Neuronal stem cell (in vitro differentiated cells): ENCODE measurements at regions not wholly inside any gene's neighbourhood (a gene's known extent, or its start where the extent isn't known, plus 50 kb on each side); places are given as distances from the start of the nearest gene placed in this dataset.

Experiments
- DNase-seq: peaks from one replicate; pipeline ENCODE4 v3.0.0-alpha.2; 2013; ENCODE audit warnings: low spot score
- H2AFZ ChIP-seq: one replicate; pipeline ENCODE4 v1.6.1; 2013; ENCODE audit warnings: mild to moderate bottlenecking, low read length, inconsistent platforms
- H2AK5ac ChIP-seq: 2 replicates; pipeline ENCODE4 v1.6.1; 2013; ENCODE audit warnings: low read depth, mild to moderate bottlenecking, inconsistent platforms, low read length, moderate library complexity, mixed read lengths
- H2BK120ac ChIP-seq: 2 replicates; pipeline ENCODE4 v1.6.1; 2013; ENCODE audit warnings: low read depth, mild to moderate bottlenecking, inconsistent platforms, low read length, moderate library complexity, mixed read lengths
- H2BK12ac ChIP-seq: one replicate; pipeline ENCODE4 v1.6.1; 2013; ENCODE audit warnings: low read length, inconsistent platforms
- H2BK15ac ChIP-seq: 2 replicates; pipeline ENCODE4 v1.6.1; 2013; ENCODE audit warnings: mild to moderate bottlenecking, low read length, inconsistent platforms, mixed read lengths
- H2BK5ac ChIP-seq: one replicate; pipeline ENCODE4 v1.6.1; 2013; ENCODE audit warnings: inconsistent platforms, mild to moderate bottlenecking, low read length, moderate library complexity
- H3K14ac ChIP-seq: one replicate; pipeline ENCODE4 v1.6.1; 2013; ENCODE audit warnings: low read length, inconsistent platforms
- H3K18ac ChIP-seq: 2 replicates; pipeline ENCODE4 v1.6.1; 2013; ENCODE audit warnings: low read length, inconsistent platforms
- H3K23ac ChIP-seq: 2 replicates; pipeline ENCODE4 v1.6.1; 2013; ENCODE audit warnings: low read depth, mild to moderate bottlenecking, mixed read lengths, low read length, inconsistent platforms; ENCODE audit not compliant: poor library complexity
- H3K27ac ChIP-seq: replicated peaks from 3 replicates; pipeline ENCODE4 v1.5.1; 2013; ENCODE audit warnings: low read length, inconsistent platforms
- H3K27me3 ChIP-seq, 3 experiments: 2 replicates each; pipeline ENCODE4 v1.6.1; 2013; ENCODE audit warnings: low read length in 3 of 3, mild to moderate bottlenecking in 2 of 3, inconsistent platforms in 1 of 3, low read depth in 1 of 3, mixed read lengths in 1 of 3, moderate library complexity in 1 of 3; ENCODE audit not compliant: control insufficient read depth in 3 of 3, insufficient read depth in 3 of 3
- H3K36me3 ChIP-seq, 2 donors: replicated peaks in 1 of 2; 2 replicates each; pipeline ENCODE4 v1.6.1; 2013; ENCODE audit warnings: low read length in 2 of 2; ENCODE audit not compliant: control insufficient read depth in 2 of 2, insufficient read depth in 2 of 2
- H3K4ac ChIP-seq: 2 replicates; pipeline ENCODE4 v1.6.1; 2013; ENCODE audit warnings: inconsistent platforms, mild to moderate bottlenecking, low read length, moderate library complexity
- H3K4me1 ChIP-seq, 2 donors: 1 replicate in 1 of 2; 2 replicates in 1 of 2; pipeline ENCODE4 v1.6.1; 2013; ENCODE audit warnings: low read length in 2 of 2, low read depth in 1 of 2; ENCODE audit not compliant: control insufficient read depth in 2 of 2, insufficient read depth in 1 of 2
- H3K4me2 ChIP-seq: one replicate; pipeline ENCODE4 v1.6.1; 2013; ENCODE audit warnings: mild to moderate bottlenecking, low read length, inconsistent platforms; ENCODE audit not compliant: insufficient read depth, poor library complexity, severe bottlenecking
- H3K4me3 ChIP-seq, 2 donors: 2 replicates each; pipeline ENCODE4 v1.5.1; 2013; ENCODE audit warnings: low read length in 2 of 2, mild to moderate bottlenecking in 2 of 2, inconsistent platforms in 1 of 2, moderate library complexity in 1 of 2
- H3K79me1 ChIP-seq: one replicate; pipeline ENCODE4 v1.6.1; 2013; ENCODE audit warnings: low read depth, mild to moderate bottlenecking, inconsistent platforms, low read length, moderate library complexity
- H3K9ac ChIP-seq: one replicate; pipeline ENCODE4 v1.6.1; 2013; ENCODE audit warnings: mild to moderate bottlenecking, low read depth, low read length, inconsistent platforms; ENCODE audit not compliant: poor library complexity
- H3K9me3 ChIP-seq, 2 donors: replicated peaks in 1 of 2; 2 replicates each; pipeline versions ENCODE3 to v1.6.1; 2013; ENCODE audit warnings: low read length in 2 of 2, mild to moderate bottlenecking in 2 of 2, inconsistent platforms in 1 of 2, low read depth in 1 of 2, mixed read lengths in 1 of 2, moderate library complexity in 1 of 2; ENCODE audit not compliant: control insufficient read depth in 2 of 2, insufficient read depth in 1 of 2
- H4K8ac ChIP-seq: one replicate; pipeline ENCODE4 v1.6.1; 2013; ENCODE audit warnings: low read depth, mild to moderate bottlenecking, inconsistent platforms, low read length, moderate library complexity
- H4K91ac ChIP-seq: one replicate; pipeline ENCODE4 v1.6.1; 2013; ENCODE audit warnings: low read length, low read depth, mild to moderate bottlenecking, inconsistent platforms; ENCODE audit not compliant: poor library complexity
- WGBS, 2 donors: extraction: QIAGEN DNeasy Blood & Tissue Kit; methylation state at CpG; one replicate each; pipeline ENCODE4 v1.1.7; 2013; ENCODE audit warnings: missing lambda C conversion rate in 2 of 2, mixed read lengths in 1 of 2; ENCODE audit not compliant: insufficient read length in 2 of 2, insufficient replicate concordance in 1 of 2; ENCODE audit errors: extremely low coverage in 2 of 2; 5-methylcytosine and 5-hydroxymethylcytosine counted together

DNA sequence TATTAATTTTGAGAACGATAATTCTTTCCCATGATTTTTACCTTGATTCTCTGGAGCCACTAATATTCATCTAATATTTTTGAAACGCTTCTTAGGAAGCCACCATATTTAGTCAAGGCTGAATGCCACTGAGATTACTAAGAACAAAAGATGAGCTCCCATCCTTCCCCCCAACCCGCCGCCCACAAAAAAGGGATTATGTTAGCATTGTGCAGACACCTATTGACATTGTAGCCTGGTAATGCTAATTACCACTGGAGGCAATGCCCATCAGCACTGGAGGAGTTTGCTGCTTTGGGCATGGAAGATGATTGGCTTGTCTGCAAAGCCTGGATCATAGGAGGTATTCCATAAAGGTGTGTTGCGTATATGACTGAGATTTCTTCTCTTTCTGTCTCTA lies 739.1 kb upstream of the WWC1 start:
- no peaks in the 10 kb centered on the region for H3K9me3 ChIP-seq
- no peaks in the 10 kb centered on the region for H3K36me3 ChIP-seq
- H4K8ac ChIP-seq: no peak overlapping the region
- no peaks in the 10 kb centered on the region for H3K27me3 ChIP-seq
- H2BK120ac ChIP-seq: no peak overlapping the region
- no peak overlapping the region for H2BK5ac ChIP-seq
- no peak overlapping the region for H2AK5ac ChIP-seq
- H3K4me3 ChIP-seq: no peak overlapping the region
- no peaks in the 10 kb centered on the region for H3K79me1 ChIP-seq
- no peak overlapping the region for H3K9ac ChIP-seq
- H2BK15ac ChIP-seq: no peak overlapping the region
- no peak overlapping the region for H2BK12ac ChIP-seq
- no peak overlapping the region for H3K4me2 ChIP-seq
- H3K14ac ChIP-seq: no peak overlapping the region
- no peak overlapping the region for H3K4ac ChIP-seq
- peaks cover 24 to 30% of the 10 kb centered on the region in 2 donors for H3K4me1 ChIP-seq
- no CpG with 5 or more reads among the region's 5 CpGs for WGBS, 2 donors
- DNase-seq: no peak
- no peak overlapping the region for H3K23ac ChIP-seq
- H3K27ac ChIP-seq: no peak overlapping the region
- H3K18ac ChIP-seq: no peak overlapping the region
- H4K91ac ChIP-seq: no peak overlapping the region
- H2AFZ ChIP-seq: no peak overlapping the region

- no peak overlapping the region for H3K23ac ChIP-seq
- no peak overlapping the region for H2BK5ac ChIP-seq
- no peak for DNase-seq
- peaks cover 24 to 30% of the 10 kb centered on the region in 2 donors for H3K4me1 ChIP-seq
- H3K27me3 ChIP-seq: no peaks in the 10 kb centered on the region
- no peak overlapping the region for H3K18ac ChIP-seq
- WGBS, 2 donors: no CpG with 5 or more reads among the region's 2 CpGs
- peak overlapping the region; percentile 34 for H2AFZ ChIP-seq
- no peak overlapping the region for H3K9ac ChIP-seq
- H3K79me1 ChIP-seq: no peaks in the 10 kb centered on the region
- H3K27ac ChIP-seq: peak overlapping the region; percentile 28
- no peak overlapping the region for H4K91ac ChIP-seq
- no peak overlapping the region for H3K4me2 ChIP-seq
- no peak overlapping the region for H2AK5ac ChIP-seq
- H2BK12ac ChIP-seq: no peak overlapping the region
- H2BK15ac ChIP-seq: no peak overlapping the region
- no peak overlapping the region for H3K14ac ChIP-seq
- no peak overlapping the region for H2BK120ac ChIP-seq
- peaks cover 0 to 4% of the 10 kb centered on the region in 2 donors for H3K9me3 ChIP-seq
- no peaks in the 10 kb centered on the region for H3K36me3 ChIP-seq
- H3K4me3 ChIP-seq: no peak overlapping the region
- H4K8ac ChIP-seq: no peak overlapping the region
- no peak overlapping the region for H3K4ac ChIP-seq
These were observed 737.9 kb upstream of the WWC1 start for GRCh38 chr5:167553511-167553910.

DNA sequence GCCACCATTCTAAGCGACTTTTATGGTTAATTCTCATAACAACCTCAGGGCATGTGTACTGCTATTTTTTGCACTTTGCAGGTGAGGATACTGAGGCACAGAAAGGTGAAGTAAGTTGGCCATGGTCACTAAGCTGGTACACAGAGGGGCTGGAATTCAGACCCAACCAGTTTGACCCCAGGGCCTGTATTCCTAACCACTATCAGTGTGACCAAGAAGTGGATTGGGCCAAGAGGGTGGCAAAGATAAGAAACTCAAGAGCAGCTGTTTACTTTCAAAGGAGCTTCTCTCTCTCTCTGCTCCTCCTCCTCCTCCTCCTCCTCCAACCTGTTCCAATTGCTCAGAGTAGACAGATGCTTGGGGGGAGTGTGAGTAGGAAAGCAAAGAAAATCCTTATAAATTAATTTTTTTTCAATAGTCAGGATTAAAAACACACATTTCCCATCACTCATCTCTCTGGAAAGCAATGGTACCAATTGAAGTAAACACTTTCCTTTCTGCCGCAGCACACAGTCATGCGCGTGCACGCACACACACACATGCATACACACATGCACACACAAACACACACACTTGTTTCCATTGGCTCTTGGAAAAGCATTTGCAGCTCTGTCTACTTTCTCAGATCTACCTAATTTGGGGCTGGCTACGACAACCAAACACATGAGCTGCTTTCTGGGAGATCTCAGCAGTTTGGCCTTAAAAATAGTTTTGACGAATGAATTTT lies 736.7 kb upstream of the WWC1 start:
- Histone ChIP-seq H4K91ac (no peak overlapping the region), H3K4me1 (peaks cover 22 to 29% of the 10 kb centered on the region in 2 donors), H3K36me3 (no peaks in the 10 kb centered on the region), H3K9me3 (peaks cover 0 to 4% of the 10 kb centered on the region in 2 donors), H2BK15ac (no peak overlapping the region), H3K4ac (no peak overlapping the region), H3K14ac (no peak overlapping the region), H2BK12ac (no peak overlapping the region), H3K27me3 (no peaks in the 10 kb centered on the region), H2AK5ac (no peak overlapping the region), H3K23ac (no peak overlapping the region), H3K18ac (no peak overlapping the region), H3K9ac (no peak overlapping the region), H2BK5ac (no peak overlapping the region), H3K79me1 (no peaks in the 10 kb centered on the region), H3K4me2 (no peak overlapping the region), H3K27ac (no peak overlapping the region), H3K4me3 (no peak overlapping the region), H2BK120ac (no peak overlapping the region), H2AFZ (no peak overlapping the region), H4K8ac (no peak overlapping the region)
- no CpG with 5 or more reads among the region's 7 CpGs for WGBS, 2 donors
- DNase-seq: no peak

DNA sequence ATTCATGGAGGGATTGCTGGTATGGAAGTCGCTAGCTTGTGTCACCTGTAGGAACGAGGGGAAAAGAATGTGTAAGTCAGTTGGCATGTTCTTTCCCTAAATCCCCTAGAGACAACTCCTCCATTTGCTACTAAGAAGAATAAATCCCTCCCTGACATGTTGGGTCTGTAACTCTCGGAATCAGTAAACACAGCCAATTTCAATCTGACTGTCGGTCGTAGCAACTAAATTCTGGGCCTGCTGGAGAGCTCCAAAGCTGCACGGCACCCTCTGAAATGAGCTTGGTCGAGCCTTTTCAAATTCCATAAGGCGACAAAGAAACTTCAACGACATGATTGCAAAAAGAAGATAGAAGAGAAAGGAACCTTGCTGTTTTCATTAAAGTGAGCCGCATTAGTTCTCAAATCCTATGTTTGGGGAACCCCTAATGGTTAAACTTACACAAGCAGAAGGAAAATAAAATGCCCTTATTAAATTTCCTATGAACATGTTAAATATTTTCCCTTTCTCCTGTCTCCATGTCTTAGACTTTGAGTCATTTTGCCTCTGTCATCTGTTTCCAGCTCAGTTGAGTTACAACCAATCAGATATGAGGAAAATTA lies 735.8 kb upstream of the WWC1 start:
- Histone ChIP-seq H2BK12ac (no peak overlapping the region), H3K27ac (no peak overlapping the region), H2AFZ (peak overlapping the region; percentile 76), H3K14ac (no peak overlapping the region), H4K8ac (no peak overlapping the region), H3K27me3 (no peaks in the 10 kb centered on the region), H2BK15ac (no peak overlapping the region), H3K4me1 (peaks cover 18 to 24% of the 10 kb centered on the region in 2 donors), H3K4me2 (no peak overlapping the region), H3K9me3 (peaks cover 0 to 4% of the 10 kb centered on the region in 2 donors), H3K4me3 (no peak overlapping the region), H3K23ac (no peak overlapping the region), H3K18ac (no peak overlapping the region), H2AK5ac (no peak overlapping the region), H3K79me1 (no peaks in the 10 kb centered on the region), H3K9ac (no peak overlapping the region), H2BK120ac (no peak overlapping the region), H4K91ac (no peak overlapping the region), H3K4ac (no peak overlapping the region), H3K36me3 (no peaks in the 10 kb centered on the region), H2BK5ac (no peak overlapping the region)
- WGBS, 2 donors: no CpG with 5 or more reads among the region's 10 CpGs
- no peak for DNase-seq
